LNCAP (cell line): ENCODE measurements at regions not wholly inside any gene's neighbourhood (a gene's known extent, or its start where the extent isn't known, plus 50 kb on each side); places are given as distances from the start of the nearest gene placed in this dataset.

ENCODE experiments used
- CTCF ChIP-seq: fragments of 450-650 bp; IDR thresholded peaks from 2 replicates; pipeline ENCODE4 v1.5.1; 2017; ENCODE audit warnings: mild to moderate bottlenecking

- TF ChIP-seq CTCF, result no peak
These were observed 787.9 kb upstream of the B3GALT2 start for GRCh38 chr1:193974286-193974798.

- TF ChIP-seq CTCF, result no peak
These were observed 787.0 kb upstream of the B3GALT2 start for GRCh38 chr1:193973428-193973827.

GRCh38 chr1:193971595-193971994 is 785.2 kb upstream of the B3GALT2 start:
- no peak for TF ChIP-seq CTCF

GRCh38 chr1:193960499-193960898 is 774.1 kb upstream of the B3GALT2 start:
- no peak for TF ChIP-seq CTCF

- TF ChIP-seq CTCF, result no peak
These were observed 773.6 kb upstream of the B3GALT2 start for GRCh38 chr1:193960040-193960439.

GRCh38 chr1:193957556-193958095 is 771.2 kb upstream of the B3GALT2 start:
- TF ChIP-seq CTCF, result no peak

GRCh38 chr1:193952778-193953374 is 766.5 kb upstream of the B3GALT2 start:
- TF ChIP-seq CTCF, result no peak
